ENCODE measurements at regions not wholly inside any gene's neighbourhood (a gene's known extent, or its start where the extent isn't known, plus 50 kb on each side); places are given as distances from the start of the nearest gene placed in this dataset.

DNA sequence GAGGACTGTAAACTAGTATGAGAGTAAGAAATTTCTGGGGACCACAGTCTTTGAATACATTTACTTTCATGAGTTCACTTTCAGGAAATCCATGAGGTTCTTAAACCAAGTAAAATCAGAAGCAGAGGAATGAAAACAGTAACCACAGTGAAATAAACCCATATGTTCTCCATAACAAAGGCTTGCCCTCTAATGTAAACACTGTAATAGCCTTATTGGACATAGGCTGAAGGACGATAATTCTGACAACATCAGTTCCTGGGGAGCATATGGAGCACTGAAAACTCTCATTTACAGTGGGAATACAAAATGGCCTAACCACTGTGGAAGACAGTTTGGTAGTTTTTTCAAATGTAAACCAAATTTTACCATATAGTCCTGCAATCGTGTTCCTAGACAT lies 965.8 kb downstream of the NSUN3 start:
- no peak overlapping the region for H2AFZ ChIP-seq (ENCODE audit: low read length)
- no peak overlapping the region for H2BK20ac ChIP-seq (ENCODE audit: low read length)
- H2BK5ac ChIP-seq (ENCODE audit: low read depth, low read length) = no peak overlapping the region
- no peaks in the 10 kb centered on the region for H3K4me1 ChIP-seq (replicated peaks in 1 of 4; ENCODE audit: control insufficient read depth in 3 of 4, insufficient read depth in 4 of 4, low read length in 3 of 4)
- H3K36me3 ChIP-seq (ENCODE audit: control insufficient read depth in 2 of 4, insufficient read depth in 4 of 4, low read length in 3 of 4) = no peaks in the 10 kb centered on the region
- H4K8ac ChIP-seq (ENCODE audit: extremely low read depth, insufficient read depth, low read length) = no peak overlapping the region
- no peaks in the 10 kb centered on the region for H3K9me3 ChIP-seq (ENCODE audit: insufficient read depth in 2 of 2, low read depth in 1 of 2, low read length in 1 of 2)
- no peak overlapping the region for H2AK5ac ChIP-seq (ENCODE audit: low read depth, low read length)
- H3K23me2 ChIP-seq (ENCODE audit: low read depth, low read length) = no peaks in the 10 kb centered on the region
- no peak overlapping the region for H3K23ac ChIP-seq (ENCODE audit: insufficient read length)
- CTCF ChIA-PET (ENCODE audit: partially characterized antibody) = no interaction called here
- no peak overlapping the region for H4K91ac ChIP-seq (replicated peaks; ENCODE audit: insufficient read length, low read length)
- H3K27me3 ChIP-seq (replicated peaks in 1 of 4; ENCODE audit: control insufficient read depth in 3 of 4, extremely low read depth in 1 of 4, insufficient read depth in 3 of 4, low read length in 3 of 4) = no peaks in the 10 kb centered on the region
- H3K27ac ChIP-seq (ENCODE audit: low read depth, low read length) = no peak overlapping the region
- no peak overlapping the region for H3K9ac ChIP-seq (replicated peaks in 1 of 4; ENCODE audit: extremely low read depth in 1 of 4, low read depth in 3 of 4, low read length in 3 of 4)
- no peak overlapping the region for H3K14ac ChIP-seq (ENCODE audit: insufficient read length)
- no peak overlapping the region for H2BK120ac ChIP-seq (replicated peaks; ENCODE audit: low read depth, low read length)
- no peak overlapping the region for H3K56ac ChIP-seq (replicated peaks; ENCODE audit: insufficient read length, low read depth, low read length)
- no peak overlapping the region for H4K5ac ChIP-seq (ENCODE audit: insufficient read length, low read depth, low read length)
- no peak overlapping the region for H2BK12ac ChIP-seq (ENCODE audit: low read depth, low read length)
- H3K4me2 ChIP-seq (ENCODE audit: insufficient read depth in 1 of 2, low read depth in 2 of 2, low read length in 2 of 2) = no peak overlapping the region
- POLR2A ChIA-PET (ENCODE audit: partially characterized antibody) = no interaction called here
- no peak overlapping the region for H3K4me3 ChIP-seq (ENCODE audit: extremely low read depth in 1 of 4, insufficient read depth in 2 of 4, low read depth in 3 of 4, low read length in 4 of 4)
- no peaks in the 10 kb centered on the region for H3K79me2 ChIP-seq (ENCODE audit: control insufficient read depth in 1 of 2, insufficient read depth in 2 of 2, low read length in 2 of 2)
- no peak for FAIRE-seq
- no peaks in the 10 kb centered on the region for H3K79me1 ChIP-seq (ENCODE audit: low read depth, low read length)
- no peak for DNase-seq (ENCODE audit: low read depth in 1 of 2, low spot score in 2 of 2)
- H2BK15ac ChIP-seq (ENCODE audit: low read length) = no peak overlapping the region
- no peak overlapping the region for H3K4ac ChIP-seq (replicated peaks; ENCODE audit: insufficient read length, low read depth, low read length)
- no peaks in the 10 kb centered on the region for H4K20me1 ChIP-seq (replicated peaks in 1 of 2; ENCODE audit: control insufficient read depth in 1 of 2, insufficient read depth in 2 of 2, low read length in 2 of 2)
- no peak overlapping the region for H3K18ac ChIP-seq (ENCODE audit: extremely low read depth, low read length)
- 90% methylated on average over 2 of the region's 2 CpGs; no CpG with 5 or more reads in 1 of the 2 experiments for WGBS, 2 experiments (ENCODE audit: extremely low coverage in 1 of 2, insufficient coverage in 1 of 2, insufficient read length in 1 of 2, insufficient replicate concordance in 2 of 2, low coverage in 1 of 2, low lambda C conversion rate in 2 of 2, missing lambda C conversion rate in 1 of 2)
- TF ChIP-seq EGR1 (IDR thresholded peaks at IDR 0.05; ENCODE audit: borderline replicate concordance, low read depth, low read length) (no peak), TAF1 (IDR thresholded peaks at IDR 0.05; ENCODE audit: low read depth, low read length) (no peak), TBP (IDR thresholded peaks at IDR 0.05; ENCODE audit: low read depth, low read length) (no peak), RAD21 (IDR thresholded peaks at IDR 0.05 in 1 of 2, conservative IDR thresholded peaks at IDR 0.05 in 1 of 2; ENCODE audit: low read depth in 2 of 2, low read length in 2 of 2) (no peak), PHF8 (conservative IDR thresholded peaks at IDR 0.05; ENCODE audit: low read depth, low read length) (no peak), SIX5 (IDR thresholded peaks at IDR 0.05; ENCODE audit: low read depth, low read length) (no peak), CBX5 (IDR thresholded peaks at IDR 0.05; ENCODE audit: low read depth, low read length) (no peak), HDAC2 (IDR thresholded peaks at IDR 0.05; ENCODE audit: borderline replicate concordance in 1 of 2, low read depth in 2 of 2, low read length in 2 of 2) (no peak), TEAD4 (IDR thresholded peaks at IDR 0.05; ENCODE audit: low read depth, low read length) (no peak), GTF2F1 (IDR thresholded peaks at IDR 0.05; ENCODE audit: borderline replicate concordance, low read depth, low read length) (no peak), SP2 (IDR thresholded peaks at IDR 0.05; ENCODE audit: low read length) (no peak), CHD2 (IDR thresholded peaks at IDR 0.05; ENCODE audit: low read length) (no peak)
- TF ChIP-seq, protein P1, sequence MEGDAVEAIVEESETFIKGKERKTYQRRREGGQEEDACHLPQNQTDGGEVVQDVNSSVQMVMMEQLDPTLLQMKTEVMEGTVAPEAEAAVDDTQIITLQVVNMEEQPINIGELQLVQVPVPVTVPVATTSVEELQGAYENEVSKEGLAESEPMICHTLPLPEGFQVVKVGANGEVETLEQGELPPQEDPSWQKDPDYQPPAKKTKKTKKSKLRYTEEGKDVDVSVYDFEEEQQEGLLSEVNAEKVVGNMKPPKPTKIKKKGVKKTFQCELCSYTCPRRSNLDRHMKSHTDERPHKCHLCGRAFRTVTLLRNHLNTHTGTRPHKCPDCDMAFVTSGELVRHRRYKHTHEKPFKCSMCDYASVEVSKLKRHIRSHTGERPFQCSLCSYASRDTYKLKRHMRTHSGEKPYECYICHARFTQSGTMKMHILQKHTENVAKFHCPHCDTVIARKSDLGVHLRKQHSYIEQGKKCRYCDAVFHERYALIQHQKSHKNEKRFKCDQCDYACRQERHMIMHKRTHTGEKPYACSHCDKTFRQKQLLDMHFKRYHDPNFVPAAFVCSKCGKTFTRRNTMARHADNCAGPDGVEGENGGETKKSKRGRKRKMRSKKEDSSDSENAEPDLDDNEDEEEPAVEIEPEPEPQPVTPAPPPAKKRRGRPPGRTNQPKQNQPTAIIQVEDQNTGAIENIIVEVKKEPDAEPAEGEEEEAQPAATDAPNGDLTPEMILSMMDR (IDR thresholded peaks at IDR 0.05; ENCODE audit: control extremely low read depth in 1 of 3, insufficient read depth in 1 of 3, low read depth in 1 of 3, low read length in 3 of 3) = no peak

Data from H1 (cell line).